Inflammatory macrophage treated with lipopolysaccharide for 4 hours (primary cell): ENCODE measurements at regions not wholly inside any gene's neighbourhood (a gene's known extent, or its start where the extent isn't known, plus 50 kb on each side); places are given as distances from the start of the nearest gene placed in this dataset.

Experiments used
- DNase-seq: peaks from one replicate; pipeline ENCODE4 v3.0.0-alpha.2; 2020

DNA sequence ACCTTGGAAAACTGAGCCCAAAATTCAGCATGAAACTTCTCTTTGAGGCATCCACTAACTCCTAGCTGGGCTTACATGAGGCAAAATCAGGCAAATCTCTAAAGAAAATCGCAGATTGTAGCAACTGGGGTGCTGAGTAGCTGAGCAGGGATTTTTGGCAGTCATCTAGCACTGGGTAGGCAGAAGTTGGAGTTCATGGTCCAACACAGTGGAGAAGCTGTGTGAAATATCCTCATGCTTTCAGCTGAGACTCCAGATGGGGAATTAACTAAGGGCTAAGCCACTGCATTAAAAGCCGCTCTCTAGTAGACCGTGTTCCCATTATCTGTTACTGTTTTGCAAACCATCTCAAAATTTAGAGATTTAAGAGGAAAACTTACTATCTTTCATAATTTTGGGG is 240.1 kb upstream of the PHYHIPL start:
- DNase-seq, result no peak

- no peak for DNase-seq
Observed at GRCh38 chr10:58937423-58937822, 239.0 kb upstream of the PHYHIPL start.

DNA sequence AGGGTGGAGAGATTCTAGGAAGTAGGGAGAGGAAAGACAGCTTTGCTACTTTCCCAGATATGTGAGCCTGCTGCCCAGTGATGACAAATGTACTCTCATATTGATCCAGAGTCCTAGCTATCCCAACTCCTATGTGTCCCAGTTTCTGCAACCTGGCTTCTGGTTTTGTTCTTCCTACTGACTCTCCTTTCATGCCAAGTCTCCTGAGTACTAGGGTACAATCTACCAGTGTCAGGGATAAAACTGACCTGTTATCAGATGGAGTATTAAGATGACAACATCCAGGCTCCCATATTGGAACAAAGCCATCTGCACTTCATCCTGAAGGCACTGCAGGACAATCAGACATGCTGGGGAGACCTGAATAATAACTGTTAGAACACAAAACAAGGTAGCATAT is 233.7 kb upstream of the PHYHIPL start:
- DNase-seq, result no peak

- DNase-seq, result no peak
Observed at GRCh38 chr10:58943256-58943890, 233.1 kb upstream of the PHYHIPL start.

- DNase-seq, result no peak
Observed at GRCh38 chr10:58943960-58944359, 232.5 kb upstream of the PHYHIPL start.

DNA sequence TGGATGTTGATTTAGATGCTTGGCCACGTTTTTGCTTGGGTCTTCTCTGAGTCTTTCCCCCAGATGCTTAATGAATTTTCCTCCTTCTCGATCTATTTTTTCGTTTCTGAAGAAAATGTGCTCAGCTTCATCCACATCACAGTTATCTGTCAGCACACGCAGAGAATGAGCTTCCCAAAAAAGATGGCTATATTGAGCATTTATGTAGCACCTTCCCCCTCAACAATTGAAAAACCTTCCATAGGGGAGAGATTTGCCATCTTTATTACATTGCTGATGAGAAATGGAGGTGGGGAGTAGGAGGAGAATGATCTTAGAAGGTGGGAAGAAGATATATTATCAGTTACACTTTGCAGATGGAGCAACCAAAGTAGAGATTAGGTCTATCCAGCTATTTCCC is 228.1 kb upstream of the PHYHIPL start:
- DNase-seq, result no peak

GRCh38 chr10:58950618-58951017 is 225.8 kb upstream of the PHYHIPL start:
- no peak for DNase-seq

- DNase-seq, result no peak
Observed at GRCh38 chr10:58951087-58951486, 225.4 kb upstream of the PHYHIPL start.

DNA sequence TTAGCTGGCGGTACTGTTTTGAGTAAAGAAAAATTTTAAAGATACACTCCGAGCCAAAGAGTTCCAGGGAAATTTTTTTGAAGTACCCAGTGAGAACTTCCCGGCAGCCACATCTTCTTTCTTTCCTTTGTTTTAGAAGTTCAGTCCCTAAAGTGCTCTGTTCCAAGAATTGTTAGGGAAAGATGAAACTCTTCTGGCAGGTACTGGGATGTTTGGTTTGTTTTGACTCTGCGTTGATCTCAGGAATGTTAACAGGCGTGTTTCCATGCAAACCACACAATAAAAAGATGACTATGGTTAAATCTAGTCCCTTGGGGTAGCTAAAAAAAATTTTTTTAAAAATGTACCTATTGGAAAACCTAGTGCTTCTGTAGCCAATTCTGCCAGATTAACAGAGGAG is 224.7 kb upstream of the PHYHIPL start:
- no peak for DNase-seq

DNA sequence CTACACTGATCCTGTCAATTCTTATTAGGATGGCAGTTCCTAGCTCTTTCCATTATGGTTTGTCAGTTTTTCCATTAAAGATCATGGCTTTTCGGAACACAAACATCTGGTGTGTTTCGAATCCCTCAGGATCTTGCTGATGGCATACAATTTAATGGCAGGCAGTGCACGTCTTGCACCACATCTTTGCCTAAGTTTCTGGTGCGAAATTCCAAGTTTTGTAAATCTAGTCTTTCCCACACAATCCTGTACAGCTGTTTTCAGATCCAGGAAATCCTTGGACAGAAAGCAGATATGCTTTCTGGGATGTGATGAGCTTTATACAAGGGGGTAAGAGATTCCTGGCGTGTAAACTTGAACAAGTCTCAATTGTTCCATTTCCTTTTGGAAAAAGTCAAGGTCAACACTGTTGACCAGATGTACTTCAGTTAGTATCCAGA is 224.3 kb upstream of the PHYHIPL start:
- DNase-seq, result no peak

DNA sequence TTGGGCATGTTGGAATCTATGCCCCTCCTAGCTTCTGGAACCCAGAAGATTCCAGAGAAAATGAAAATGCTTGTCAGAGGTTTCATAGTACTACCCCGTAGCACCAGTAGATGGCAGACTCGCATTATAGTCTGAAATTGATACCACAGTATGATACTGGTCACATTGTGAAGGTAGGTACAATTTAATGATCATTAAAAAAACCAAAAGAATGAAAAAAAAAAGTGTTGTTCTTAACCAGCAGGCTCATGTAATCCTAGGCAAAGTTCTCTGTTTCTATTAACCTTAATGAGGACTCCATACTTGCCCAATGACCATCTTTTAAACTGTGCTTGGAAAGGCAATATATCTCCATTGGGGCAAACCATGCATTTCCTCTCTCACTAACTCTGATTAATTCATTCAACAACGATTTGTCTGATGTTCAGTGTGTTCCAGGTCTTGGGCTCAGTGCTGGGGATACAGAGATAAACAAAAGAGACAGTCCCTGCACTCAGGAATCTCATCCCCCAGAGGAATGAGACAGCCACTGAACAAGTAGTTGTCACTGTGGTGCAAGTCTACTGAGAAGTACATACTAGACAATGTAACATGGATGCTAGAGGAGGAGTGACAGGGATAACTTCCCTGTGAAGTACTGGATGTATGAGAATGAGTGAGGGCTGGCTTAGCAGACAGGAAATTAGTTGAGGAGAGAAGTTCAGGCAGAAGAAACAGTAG is 223.5 kb upstream of the PHYHIPL start:
- DNase-seq, result peak; percentile 7

DNA sequence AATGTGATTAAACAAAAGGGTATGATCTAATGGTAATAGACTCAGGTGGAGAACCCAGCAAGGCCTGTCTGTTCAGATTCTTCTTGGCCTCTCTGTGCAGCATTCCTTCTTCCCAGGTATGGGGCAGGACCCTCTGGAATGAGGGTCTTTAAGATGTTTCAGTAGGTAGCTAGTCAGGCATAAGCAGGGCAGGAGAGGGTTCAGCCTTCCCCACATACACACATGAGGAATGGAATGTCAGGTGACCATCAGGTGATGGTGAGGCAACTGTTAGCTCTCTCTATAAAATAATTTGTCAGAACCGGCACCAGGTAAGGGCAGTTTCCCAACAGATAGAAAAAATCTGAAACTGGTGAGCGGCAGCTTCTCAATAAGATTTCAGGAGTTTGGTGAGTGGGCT is 222.3 kb upstream of the PHYHIPL start:
- DNase-seq, result no peak

GRCh38 chr10:58955615-58956014 is 220.8 kb upstream of the PHYHIPL start:
- DNase-seq, result no peak

DNA sequence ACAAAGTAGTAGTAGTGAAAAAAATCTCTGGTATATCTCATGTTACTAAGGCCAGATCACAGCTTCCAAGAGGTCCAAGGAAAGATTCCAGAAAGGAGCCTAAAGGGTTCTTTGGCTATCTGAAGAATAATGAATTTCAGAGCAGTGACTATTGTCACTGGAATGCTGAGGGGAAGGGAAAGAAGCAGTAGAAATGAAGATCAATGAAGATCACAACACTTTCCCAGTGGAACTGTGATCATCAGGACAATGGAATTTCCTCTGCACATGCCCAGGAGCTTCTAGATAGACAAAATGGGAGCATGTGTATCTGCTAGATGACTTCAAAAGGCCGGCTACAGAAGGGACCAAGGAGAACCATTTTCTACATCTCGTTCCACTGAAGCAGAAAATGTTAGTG is 219.5 kb upstream of the PHYHIPL start:
- no peak for DNase-seq

GRCh38 chr10:58957517-58957916 is 218.9 kb upstream of the PHYHIPL start:
- no peak for DNase-seq

GRCh38 chr10:58963101-58963534 is 213.3 kb upstream of the PHYHIPL start:
- no peak for DNase-seq

- DNase-seq, result no peak
Observed at GRCh38 chr10:58963723-58964124, 212.7 kb upstream of the PHYHIPL start.

DNA sequence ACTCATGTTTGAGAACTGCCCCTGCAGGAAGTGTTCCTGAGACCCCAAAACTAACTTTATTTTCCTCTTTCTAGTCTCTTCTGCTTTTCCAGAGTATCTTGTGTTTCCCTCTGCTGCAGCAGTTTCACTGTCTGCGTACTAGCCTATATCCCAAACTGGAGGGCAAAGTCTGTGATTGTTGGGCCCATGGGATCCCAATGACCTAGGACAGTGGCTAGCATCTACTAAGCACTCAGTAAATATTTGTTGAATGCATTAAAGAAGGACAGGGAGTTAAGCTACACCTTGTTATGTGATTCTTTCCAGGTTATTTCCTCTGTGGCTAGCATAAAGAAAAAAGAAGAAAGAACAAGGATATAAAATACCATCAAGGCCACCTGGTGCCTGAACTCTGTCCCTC is 210.6 kb upstream of the PHYHIPL start:
- no peak for DNase-seq

DNA sequence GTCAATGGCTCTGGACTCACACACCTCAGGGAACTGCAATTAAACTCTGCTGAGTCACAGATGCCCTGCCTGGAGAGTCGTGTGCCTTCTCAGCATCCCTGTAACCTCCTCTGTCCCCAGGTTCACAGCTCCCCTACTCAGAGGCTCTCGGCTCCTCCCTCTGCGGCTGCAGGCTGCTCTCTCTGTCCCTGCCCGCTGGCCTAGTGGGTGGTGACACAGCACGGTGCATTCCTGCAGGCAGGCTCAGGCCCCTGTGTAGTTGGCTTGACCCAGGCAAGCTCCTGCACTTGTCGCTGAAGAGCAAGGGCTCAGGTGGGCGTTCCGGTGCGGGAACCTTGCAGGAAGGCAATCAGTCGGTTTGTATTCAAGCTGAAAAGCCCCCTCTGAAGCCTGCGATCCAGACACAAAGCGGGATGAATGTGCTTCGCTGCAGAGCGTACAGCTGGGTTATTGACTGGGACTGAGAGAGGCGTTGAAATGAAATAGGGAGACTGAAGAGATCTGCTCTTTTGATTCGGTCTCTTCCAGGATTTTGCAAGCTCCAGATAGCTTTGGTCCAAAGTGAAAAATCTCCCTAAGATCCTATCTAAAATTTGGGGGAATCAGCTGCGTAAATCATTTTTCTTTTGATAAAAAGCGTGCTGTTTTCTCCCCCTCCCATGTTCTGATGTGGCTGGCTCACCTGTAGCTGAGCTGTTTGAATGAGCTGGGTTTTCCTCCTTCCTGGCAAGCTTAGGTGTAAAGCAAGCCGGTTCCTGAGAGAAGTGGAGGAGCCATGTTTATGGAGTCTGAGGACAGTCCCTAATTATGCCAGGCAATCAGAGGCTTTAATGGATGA is 208.7 kb upstream of the PHYHIPL start:
- DNase-seq, result no peak

DNA sequence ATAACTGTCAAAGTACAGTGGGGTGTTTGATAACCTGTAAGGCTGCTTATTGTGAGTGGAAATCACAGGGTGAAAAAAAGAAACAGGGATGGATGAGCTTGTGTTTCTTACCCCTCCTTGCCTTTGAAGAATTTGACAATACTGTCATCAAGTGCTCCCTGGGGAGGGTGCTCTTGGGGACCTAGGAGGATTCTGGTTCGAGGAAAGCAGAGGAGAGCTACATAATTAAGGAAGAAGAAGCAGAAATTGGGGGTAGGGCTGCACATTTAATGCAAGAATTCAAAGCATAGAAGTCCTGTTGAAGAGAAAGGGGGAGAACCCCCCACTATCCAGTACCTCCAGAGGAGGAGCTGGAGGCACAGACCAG is 208.1 kb upstream of the PHYHIPL start:
- DNase-seq, result no peak

DNA sequence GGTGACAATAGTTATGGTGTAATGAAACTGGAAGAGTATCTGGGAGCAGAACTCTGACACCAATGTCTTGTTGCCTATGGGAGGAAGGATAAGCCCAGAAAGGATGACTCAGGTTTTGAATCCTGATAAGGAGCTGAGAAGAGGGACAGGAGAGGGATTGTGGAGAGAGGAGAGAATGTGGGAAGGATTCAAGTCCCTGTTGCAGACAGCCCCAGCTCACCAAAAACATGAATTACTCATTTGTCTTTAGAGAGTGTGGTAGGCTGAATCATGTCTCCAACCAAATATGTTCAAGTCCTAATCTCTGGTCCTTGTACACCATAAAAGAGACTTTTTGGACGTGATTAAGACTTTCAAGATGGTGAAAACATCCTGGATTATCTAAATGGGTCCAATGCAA is 206.9 kb upstream of the PHYHIPL start:
- no peak for DNase-seq

GRCh38 chr10:58970160-58970915 is 206.1 kb upstream of the PHYHIPL start:
- DNase-seq, result no peak

- no peak for DNase-seq
Observed at GRCh38 chr10:58971211-58971610, 205.2 kb upstream of the PHYHIPL start.
